Mucosa of rectum (tissue), 2 donors: ENCODE measurements at regions not wholly inside any gene's neighbourhood (a gene's known extent, or its start where the extent isn't known, plus 50 kb on each side); places are given as distances from the start of the nearest gene placed in this dataset.

Source experiments
- H3K27ac ChIP-seq, 2 donors: one replicate each; pipeline ENCODE4 v1.7.0; 2013; ENCODE audit warnings: inconsistent platforms in 2 of 2, low read depth in 2 of 2, low read length in 2 of 2
- H3K27me3 ChIP-seq, 2 donors: one replicate each; pipeline ENCODE4 v1.7.0; 2013; ENCODE audit warnings: low read length in 2 of 2; ENCODE audit not compliant: control insufficient read depth in 2 of 2, insufficient read depth in 2 of 2
- H3K36me3 ChIP-seq, 2 donors: one replicate each; pipeline ENCODE4 v1.7.0; 2013; ENCODE audit warnings: low read length in 2 of 2; ENCODE audit not compliant: control insufficient read depth in 2 of 2, insufficient read depth in 2 of 2
- H3K4me1 ChIP-seq, 2 donors: one replicate each; pipeline ENCODE4 v1.7.0; 2013; ENCODE audit warnings: low read length in 2 of 2, mild to moderate bottlenecking in 1 of 2; ENCODE audit not compliant: control insufficient read depth in 2 of 2, insufficient read depth in 2 of 2
- H3K4me3 ChIP-seq, 2 donors: one replicate each; pipeline ENCODE4 v1.7.0; 2013; ENCODE audit warnings: low read length in 2 of 2
- H3K9ac ChIP-seq, 2 donors: one replicate each; pipeline ENCODE4 v1.7.0; 2013; ENCODE audit warnings: low read length in 2 of 2, low read depth in 1 of 2, mild to moderate bottlenecking in 1 of 2
- H3K9me3 ChIP-seq, 2 donors: one replicate each; pipeline ENCODE4 v1.7.0; 2013; ENCODE audit warnings: low read length in 2 of 2; ENCODE audit not compliant: control insufficient read depth in 2 of 2
- donor health status: healthy.
- donor health status: Normal muscosa, but diverticular disease.

DNA sequence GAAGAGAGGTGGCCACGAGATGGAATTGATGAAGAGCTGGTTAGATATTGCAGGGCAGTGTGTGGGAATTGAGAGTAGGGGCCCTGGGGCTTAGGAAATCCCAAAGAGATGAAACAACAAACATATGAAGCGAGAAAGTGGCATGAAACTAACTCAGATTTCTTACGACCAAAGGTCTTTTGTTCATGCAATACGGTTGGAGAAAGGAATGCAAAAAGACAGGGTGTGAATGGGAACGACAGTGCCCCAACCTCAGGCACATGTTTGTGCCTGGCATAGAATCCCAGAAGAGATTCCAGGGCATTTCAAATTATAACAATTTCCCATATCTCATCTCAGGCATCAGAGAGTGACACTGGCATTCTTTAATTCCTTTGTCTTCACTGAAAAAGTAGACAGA lies 199.2 kb downstream of the ACTL7B start:
- Histone ChIP-seq H3K27me3 (no peaks in the 10 kb centered on the region), H3K27ac (no peak overlapping the region), H3K4me1 (no peaks in the 10 kb centered on the region), H3K36me3 (no peaks in the 10 kb centered on the region), H3K4me3 (no peak overlapping the region), H3K9me3 (peaks cover 3 to 8% of the 10 kb centered on the region in 2 donors), H3K9ac (no peak overlapping the region)

DNA sequence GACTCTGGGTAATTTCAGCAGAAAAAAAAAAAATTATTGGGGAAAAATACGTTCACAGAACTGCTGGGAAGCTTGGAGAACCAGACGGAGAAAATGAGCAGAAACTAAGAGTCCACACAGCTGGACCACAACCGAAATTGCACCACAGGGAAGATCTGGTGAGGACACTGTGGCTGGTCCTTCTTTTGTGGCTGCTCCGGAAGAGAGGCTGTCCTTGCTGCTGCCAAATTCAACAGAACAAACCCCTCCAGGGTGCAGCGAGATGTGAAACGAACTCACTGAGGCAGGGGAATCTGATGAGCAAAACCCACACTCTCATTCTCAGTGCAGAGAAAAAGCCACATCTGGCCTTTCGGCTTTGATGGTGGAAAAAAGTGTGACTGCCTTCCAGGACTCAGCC lies 200.0 kb downstream of the ACTL7B start:
- H3K27ac ChIP-seq, result no peak overlapping the region
- H3K9me3 ChIP-seq, result peaks cover 3 to 8% of the 10 kb centered on the region in 2 donors
- H3K9ac ChIP-seq, result no peak overlapping the region
- no peak overlapping the region for H3K4me3 ChIP-seq
- H3K27me3 ChIP-seq, result no peaks in the 10 kb centered on the region
- H3K36me3 ChIP-seq, result no peaks in the 10 kb centered on the region
- no peaks in the 10 kb centered on the region for H3K4me1 ChIP-seq

DNA sequence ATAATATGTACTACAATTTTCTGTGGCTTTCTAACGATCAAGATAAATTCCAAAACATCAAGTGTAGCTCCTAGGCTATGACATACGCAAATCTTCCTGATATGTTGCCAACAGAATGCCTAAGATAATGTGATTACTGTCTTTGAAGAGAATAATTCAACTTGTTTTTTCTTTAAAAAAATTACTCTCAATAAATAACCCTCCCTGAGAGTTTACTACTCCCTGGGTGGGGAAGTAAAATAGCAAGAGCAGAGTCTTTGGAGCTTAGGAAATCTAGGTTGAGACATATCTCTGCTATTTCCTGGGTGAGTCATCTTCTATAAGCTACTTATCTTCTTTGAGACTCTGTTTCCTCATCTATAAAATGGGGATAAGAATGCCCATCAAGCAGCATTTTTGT lies 201.2 kb downstream of the ACTL7B start:
- H3K9me3 ChIP-seq, result peaks cover 2% of the 10 kb centered on the region in 2 donors
- H3K36me3 ChIP-seq, result no peaks in the 10 kb centered on the region
- H3K27me3 ChIP-seq, result no peaks in the 10 kb centered on the region
- no peaks in the 10 kb centered on the region for H3K4me1 ChIP-seq
- H3K9ac ChIP-seq, result no peak overlapping the region
- no peak overlapping the region for H3K27ac ChIP-seq
- H3K4me3 ChIP-seq, result no peak overlapping the region

DNA sequence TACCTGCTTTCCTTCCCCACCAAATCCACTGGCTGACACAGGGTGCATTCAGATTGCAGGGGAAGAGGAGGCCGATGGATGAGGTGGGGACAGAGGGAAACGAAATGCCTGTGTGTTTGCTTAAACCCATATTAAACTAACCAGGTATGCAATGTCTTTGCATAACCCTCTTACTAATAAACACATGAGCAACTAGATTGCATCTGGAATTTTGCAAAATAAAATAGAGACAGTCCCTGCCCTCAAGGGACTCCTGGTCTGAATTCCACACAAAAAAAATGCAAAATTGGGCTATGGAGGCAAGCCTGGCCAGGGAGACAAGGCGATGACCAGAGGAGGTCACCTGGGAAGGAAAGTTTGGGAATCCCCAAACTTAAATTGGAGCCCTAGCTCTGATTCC lies 202.9 kb downstream of the ACTL7B start:
- no peak overlapping the region for H3K9ac ChIP-seq
- no peak overlapping the region for H3K27ac ChIP-seq
- no peak overlapping the region for H3K4me3 ChIP-seq

DNA sequence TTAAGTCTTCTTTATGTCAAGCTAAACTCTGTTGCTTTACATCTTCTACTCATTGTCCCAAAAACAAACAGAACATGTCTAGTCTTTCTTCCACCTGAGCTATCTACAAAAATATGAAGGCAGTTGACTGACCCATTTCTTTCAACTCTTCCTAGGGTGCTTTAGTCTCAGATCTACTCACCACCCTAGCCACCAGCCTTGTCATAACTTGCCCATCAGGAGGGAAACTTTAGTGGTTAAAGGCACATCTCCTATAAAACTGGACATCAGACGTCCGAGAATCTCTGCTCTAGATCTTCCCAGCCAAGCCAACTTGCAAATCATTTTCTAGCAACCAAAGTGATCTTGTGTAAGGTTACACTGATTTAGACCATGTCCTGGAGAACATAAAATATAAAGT lies 205.0 kb downstream of the ACTL7B start:
- no peak overlapping the region for H3K27ac ChIP-seq
- no peak overlapping the region for H3K9ac ChIP-seq
- H3K36me3 ChIP-seq, result no peaks in the 10 kb centered on the region
- no peaks in the 10 kb centered on the region for H3K9me3 ChIP-seq
- no peaks in the 10 kb centered on the region for H3K4me1 ChIP-seq
- H3K27me3 ChIP-seq, result no peaks in the 10 kb centered on the region
- H3K4me3 ChIP-seq, result no peak overlapping the region

More for the DNA sequence above, 202.9 kb downstream of the ACTL7B start:
- Histone ChIP-seq H3K27me3 (no peaks in the 10 kb centered on the region), H3K9me3 (no peaks in the 10 kb centered on the region), H3K36me3 (no peaks in the 10 kb centered on the region), H3K4me1 (no peaks in the 10 kb centered on the region)

DNA sequence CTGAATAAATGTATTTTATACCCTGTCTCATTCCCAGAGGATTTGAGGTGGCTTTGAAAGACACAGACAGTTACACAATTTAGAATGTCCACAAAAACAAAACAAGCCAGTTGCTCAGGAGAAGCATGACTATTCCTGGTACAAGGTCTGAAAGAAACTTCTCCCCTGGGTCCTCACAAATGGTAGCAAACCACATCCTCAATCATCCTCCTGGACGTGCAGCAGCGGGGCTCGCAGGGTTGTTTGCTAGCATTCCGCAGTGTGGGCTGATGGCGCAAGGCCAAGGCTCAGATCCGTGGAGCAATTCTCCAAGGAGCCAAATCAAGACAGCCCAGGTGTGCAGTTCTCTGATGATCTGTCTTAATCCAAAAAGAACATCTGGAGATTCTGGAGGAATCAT lies 210.3 kb downstream of the ACTL7B start:
- Histone ChIP-seq H3K36me3 (no peaks in the 10 kb centered on the region), H3K4me1 (no peaks in the 10 kb centered on the region), H3K27ac (no peak overlapping the region), H3K9ac (no peak overlapping the region), H3K9me3 (no peaks in the 10 kb centered on the region), H3K27me3 (no peaks in the 10 kb centered on the region), H3K4me3 (no peak overlapping the region)

DNA sequence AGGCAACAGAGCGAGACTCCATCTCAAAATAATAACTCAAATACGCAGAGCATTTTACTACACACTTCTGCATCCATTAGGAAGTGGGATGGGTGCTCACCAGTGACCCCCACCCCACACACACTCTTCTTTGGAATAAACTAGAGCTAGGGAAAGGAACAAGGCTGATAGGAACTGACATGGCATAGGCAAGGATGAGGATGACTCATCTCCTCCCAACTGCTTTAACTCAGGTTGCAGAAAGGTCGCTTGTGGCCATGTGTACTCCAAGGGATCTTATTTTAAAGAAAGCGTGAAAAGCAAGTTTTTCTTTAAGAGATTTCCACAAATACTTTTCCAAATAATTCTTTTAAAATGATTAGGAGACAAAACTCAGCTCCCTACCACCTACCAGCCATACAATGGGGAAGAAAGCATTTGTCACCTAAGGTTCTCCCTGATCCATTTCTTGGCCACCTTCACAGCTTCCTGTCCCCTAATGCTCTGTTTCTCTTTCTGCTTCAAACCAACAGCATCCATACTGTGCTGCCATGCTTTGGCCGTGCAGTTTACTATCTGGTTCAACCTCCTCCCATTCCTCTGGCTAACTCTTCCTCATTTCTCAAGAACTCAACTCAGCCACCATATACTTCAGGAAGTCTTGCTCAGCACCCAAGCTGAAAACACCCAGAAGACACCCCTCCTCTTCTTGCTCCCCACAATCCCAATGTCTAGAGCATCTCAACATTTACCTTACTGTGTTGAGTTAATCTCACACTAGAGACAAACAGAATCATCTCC lies 211.9 kb downstream of the ACTL7B start:
- H3K27me3 ChIP-seq, result no peaks in the 10 kb centered on the region
- H3K9me3 ChIP-seq, result no peaks in the 10 kb centered on the region
- H3K4me1 ChIP-seq, result no peaks in the 10 kb centered on the region
- no peaks in the 10 kb centered on the region for H3K36me3 ChIP-seq
- H3K27ac ChIP-seq, result no peak overlapping the region
- H3K9ac ChIP-seq, result no peak overlapping the region
- H3K4me3 ChIP-seq, result no peak overlapping the region

DNA sequence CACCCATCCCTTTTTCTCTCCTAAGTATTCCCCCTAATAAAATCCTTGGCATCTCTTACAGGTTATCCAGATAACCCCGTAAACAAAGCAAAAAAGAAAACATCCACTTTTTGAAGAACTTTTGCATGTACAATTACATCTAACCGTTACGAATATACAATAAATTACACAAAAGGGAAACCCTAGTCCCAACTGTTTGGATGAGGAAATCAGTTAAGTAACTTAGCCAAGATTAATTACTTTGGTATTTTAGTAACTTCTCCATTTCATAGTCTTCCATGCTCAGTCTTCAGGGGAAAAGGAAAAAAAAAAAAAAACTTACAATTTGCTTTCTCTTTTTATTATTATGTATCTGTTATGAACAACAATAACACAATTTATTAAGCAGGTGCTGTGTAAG lies 212.9 kb downstream of the ACTL7B start:
- Histone ChIP-seq H3K4me3 (no peak overlapping the region), H3K4me1 (no peaks in the 10 kb centered on the region), H3K27me3 (no peaks in the 10 kb centered on the region), H3K36me3 (no peaks in the 10 kb centered on the region), H3K9me3 (no peaks in the 10 kb centered on the region), H3K9ac (no peak overlapping the region), H3K27ac (no peak overlapping the region)

DNA sequence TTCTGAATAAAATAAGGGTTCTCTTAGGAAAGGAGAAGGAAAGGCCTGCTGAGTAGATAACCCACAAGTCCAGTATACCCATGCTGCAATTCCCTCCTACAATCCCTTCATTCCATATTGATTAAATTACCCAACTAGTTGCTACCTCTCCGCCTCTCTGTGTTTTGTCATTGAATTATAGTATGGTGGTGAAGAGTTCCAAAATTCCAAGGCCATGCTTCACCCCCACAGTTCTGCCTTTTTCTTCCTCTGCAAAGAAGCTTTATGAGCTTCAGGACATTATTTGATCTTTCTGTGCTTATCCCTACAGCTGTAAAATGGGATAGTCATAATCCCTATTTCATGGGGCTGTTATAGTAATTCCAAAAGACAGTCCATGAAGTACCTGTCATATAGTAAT lies 215.6 kb downstream of the ACTL7B start:
- H3K4me1 ChIP-seq, result no peaks in the 10 kb centered on the region
- no peak overlapping the region for H3K9ac ChIP-seq
- no peak overlapping the region for H3K27ac ChIP-seq
- no peaks in the 10 kb centered on the region for H3K36me3 ChIP-seq
- H3K4me3 ChIP-seq, result no peak overlapping the region
- H3K9me3 ChIP-seq, result no peaks in the 10 kb centered on the region
- H3K27me3 ChIP-seq, result no peaks in the 10 kb centered on the region

DNA sequence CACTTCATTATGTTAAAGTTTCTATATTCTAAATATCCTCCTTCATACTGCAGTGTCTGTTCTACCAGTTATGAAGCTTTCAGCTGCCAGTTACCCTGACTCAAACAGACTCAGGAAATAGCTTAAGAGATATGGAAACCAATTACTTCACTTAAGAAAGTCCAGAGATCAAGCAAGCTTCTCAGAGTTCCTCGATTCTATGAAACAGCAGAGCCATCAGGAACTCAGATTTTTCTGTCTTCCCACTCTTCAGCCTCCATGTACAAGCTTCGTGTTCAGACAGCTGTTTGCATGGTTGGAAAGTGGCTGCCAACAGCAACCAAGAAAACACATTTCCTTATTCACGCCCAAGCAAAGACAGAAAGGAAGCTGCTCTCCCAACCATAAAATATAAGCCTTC lies 216.1 kb downstream of the ACTL7B start:
- no peak overlapping the region for H3K27ac ChIP-seq
- H3K27me3 ChIP-seq, result no peaks in the 10 kb centered on the region
- H3K9ac ChIP-seq, result no peak overlapping the region
- no peaks in the 10 kb centered on the region for H3K36me3 ChIP-seq
- H3K9me3 ChIP-seq, result no peaks in the 10 kb centered on the region
- H3K4me3 ChIP-seq, result no peak overlapping the region
- H3K4me1 ChIP-seq, result no peaks in the 10 kb centered on the region
